ENCODE measurements at regions not wholly inside any gene's neighbourhood (a gene's known extent, or its start where the extent isn't known, plus 50 kb on each side); places are given as distances from the start of the nearest gene placed in this dataset.

DNA sequence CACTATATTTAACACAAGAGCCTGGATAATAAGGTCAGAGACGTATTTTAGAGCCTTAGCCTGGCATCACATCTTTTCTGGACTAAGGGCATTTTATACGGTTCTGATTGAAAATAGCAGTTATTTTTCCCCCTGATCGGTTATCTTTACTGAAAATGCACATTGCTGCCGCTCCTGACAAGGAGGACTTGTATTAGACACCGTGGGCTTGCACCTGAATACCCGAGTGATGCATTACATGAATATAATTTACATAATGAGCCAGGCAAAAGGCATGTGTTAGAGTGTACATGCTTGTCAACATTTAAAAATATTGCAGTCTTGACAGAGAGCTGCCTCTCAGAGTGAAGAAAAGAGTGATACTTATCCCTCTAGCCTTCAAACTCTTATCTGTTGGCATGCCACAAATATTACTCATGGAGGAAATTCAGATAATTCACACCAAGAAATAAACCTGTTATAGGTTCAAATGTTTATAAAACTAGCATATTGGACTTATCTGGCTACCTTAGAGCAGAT lies 470.5 kb upstream of the ETAA1 start:
- Histone ChIP-seq H4K20me1 (ENCODE audit: control insufficient read depth, insufficient read depth, low read depth, low read length) (no peaks in the 10 kb centered on the region), H3K4me1 (ENCODE audit: control insufficient read depth, low read length) (no peaks in the 10 kb centered on the region), H3K4me2 (ENCODE audit: low read length) (no peak overlapping the region), H3K4me3 (ENCODE audit: low read length) (no peak overlapping the region), H3K79me2 (ENCODE audit: control insufficient read depth, low read length) (no peaks in the 10 kb centered on the region), H3K27me3 (ENCODE audit: control insufficient read depth, low read length) (no peaks in the 10 kb centered on the region), H3K36me3 (ENCODE audit: control insufficient read depth, low read length) (no peaks in the 10 kb centered on the region), H3K27ac (ENCODE audit: low read depth, low read length) (no peak overlapping the region), H3K9me2 (replicated peaks; ENCODE audit: control insufficient read depth, low read length) (no peaks in the 10 kb centered on the region), H3F3A (ENCODE audit: control insufficient read depth, insufficient read depth) (no peaks in the 10 kb centered on the region), H3K9me3 (ENCODE audit: control insufficient read depth, insufficient read depth, low read length) (no peaks in the 10 kb centered on the region)
- no peak for TF ChIP-seq EZH2phosphoT487 (IDR thresholded peaks at IDR 0.05; ENCODE audit: borderline replicate concordance, low read length)
- no peak for TF ChIP-seq CTCF (IDR thresholded peaks at IDR 0.05; ENCODE audit: low read depth, low read length, poor library complexity, severe bottlenecking)

GRCh38 chr2:66929632-66930338 lies 467.3 kb upstream of the ETAA1 start:
- no peak for TF ChIP-seq EZH2phosphoT487 (IDR thresholded peaks at IDR 0.05; ENCODE audit: borderline replicate concordance, low read length)
- Histone ChIP-seq H3K27ac (ENCODE audit: low read depth, low read length) (no peak overlapping the region), H3K27me3 (ENCODE audit: control insufficient read depth, low read length) (no peaks in the 10 kb centered on the region), H3K79me2 (ENCODE audit: control insufficient read depth, low read length) (no peaks in the 10 kb centered on the region), H3K4me2 (ENCODE audit: low read length) (no peak overlapping the region), H3K9me2 (replicated peaks; ENCODE audit: control insufficient read depth, low read length) (no peaks in the 10 kb centered on the region), H3K36me3 (ENCODE audit: control insufficient read depth, low read length) (no peaks in the 10 kb centered on the region), H3K9me3 (ENCODE audit: control insufficient read depth, insufficient read depth, low read length) (no peaks in the 10 kb centered on the region), H3K4me1 (ENCODE audit: control insufficient read depth, low read length) (no peaks in the 10 kb centered on the region), H3K4me3 (ENCODE audit: low read length) (no peak overlapping the region), H4K20me1 (ENCODE audit: control insufficient read depth, insufficient read depth, low read depth, low read length) (no peaks in the 10 kb centered on the region), H3F3A (ENCODE audit: control insufficient read depth, insufficient read depth) (no peaks in the 10 kb centered on the region)

DNA sequence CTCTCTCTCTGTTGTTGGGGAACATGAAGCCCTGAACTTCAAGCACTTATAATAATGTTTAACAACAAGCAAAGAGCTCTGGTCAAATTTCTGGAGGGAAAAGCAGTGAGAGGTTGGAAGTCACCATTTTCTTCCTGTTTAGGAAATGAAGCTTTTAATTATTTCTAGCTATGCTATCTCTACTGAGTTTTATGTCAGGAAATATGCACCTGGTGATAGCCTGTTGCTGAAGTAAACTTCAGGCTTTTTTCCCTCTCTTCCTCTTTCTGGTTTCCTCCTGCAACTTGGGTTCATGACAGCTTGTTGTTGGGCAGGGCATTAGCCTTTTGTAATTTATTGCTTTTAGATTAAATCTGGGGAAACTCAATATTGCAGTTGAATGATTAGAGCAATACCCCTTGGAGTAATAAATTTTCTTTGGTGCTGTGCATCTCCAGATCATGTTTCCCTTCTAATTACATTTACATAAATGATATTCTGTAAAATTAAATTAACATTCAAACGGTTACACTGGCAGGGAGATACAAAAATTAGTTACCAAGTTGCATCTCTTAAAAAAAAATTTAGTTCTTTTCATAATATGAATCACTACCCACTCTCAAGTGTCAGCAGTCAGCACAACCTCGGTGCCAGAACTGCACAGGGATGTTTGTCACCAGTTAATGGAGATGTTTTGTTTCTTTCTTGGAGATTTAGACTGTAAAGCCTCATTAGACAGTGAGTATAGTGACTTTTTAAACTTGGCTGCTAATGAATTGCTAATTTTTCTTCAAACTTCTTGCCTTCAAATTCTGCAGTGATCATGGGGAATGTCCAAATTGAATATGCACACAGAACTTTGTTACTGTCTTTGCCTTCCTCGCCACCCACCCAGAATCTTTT lies 466.6 kb upstream of the ETAA1 start:
- no peak overlapping the region for H3K27ac ChIP-seq (ENCODE audit: low read depth, low read length)
- H3K79me2 ChIP-seq (ENCODE audit: control insufficient read depth, low read length) = no peaks in the 10 kb centered on the region
- H4K20me1 ChIP-seq (ENCODE audit: control insufficient read depth, insufficient read depth, low read depth, low read length) = no peaks in the 10 kb centered on the region
- H3K27me3 ChIP-seq (ENCODE audit: control insufficient read depth, low read length) = no peaks in the 10 kb centered on the region
- H3K9me2 ChIP-seq (replicated peaks; ENCODE audit: control insufficient read depth, low read length) = no peaks in the 10 kb centered on the region
- no peaks in the 10 kb centered on the region for H3K4me1 ChIP-seq (ENCODE audit: control insufficient read depth, low read length)
- H3K4me2 ChIP-seq (ENCODE audit: low read length) = no peak overlapping the region
- no peaks in the 10 kb centered on the region for H3F3A ChIP-seq (ENCODE audit: control insufficient read depth, insufficient read depth)
- no peaks in the 10 kb centered on the region for H3K9me3 ChIP-seq (ENCODE audit: control insufficient read depth, insufficient read depth, low read length)
- no peaks in the 10 kb centered on the region for H3K36me3 ChIP-seq (ENCODE audit: control insufficient read depth, low read length)
- no peak overlapping the region for H3K4me3 ChIP-seq (ENCODE audit: low read length)
- TF ChIP-seq CTCF (IDR thresholded peaks at IDR 0.05; ENCODE audit: low read depth, low read length, poor library complexity, severe bottlenecking) = no peak
- no peak for TF ChIP-seq EZH2phosphoT487 (IDR thresholded peaks at IDR 0.05; ENCODE audit: borderline replicate concordance, low read length)
